WTC11 (cell line): ENCODE measurements at regions not wholly inside any gene's neighbourhood (a gene's known extent, or its start where the extent isn't known, plus 50 kb on each side); places are given as distances from the start of the nearest gene placed in this dataset.

Source experiments
- ATAC-seq: fragments of 200-7000 bp; cut with Tn5 transposase; 2 replicates; pipeline ENCODE4 v1.10.0; 2021; ENCODE audit warnings: mild to moderate bottlenecking, moderate library complexity
- CTCF ChIA-PET: fragments of 300-600 bp; sonication (Branson Sonifier 250); formaldehyde crosslinking; loops from one replicate; lab custom pipeline; 2021; ENCODE audit warnings: antibody characterized with exemption; lab: Charles Lee
- POLR2A ChIA-PET: fragments of 350-600 bp; sonication (Branson Sonifier 250); formaldehyde crosslinking; loops from one replicate; lab custom pipeline; 2021; ENCODE audit warnings: antibody characterized with exemption; lab: Charles Lee
- DNase-seq: peaks from one replicate; pipeline ENCODE4 v3.0.0; 2021; ENCODE audit warnings: low spot score
- H3K27ac Mint-ChIP-seq: 2 replicates; pipeline ENCODE4 v1.8.0; 2021; ENCODE audit warnings: mixed read lengths
- H3K27me3 Mint-ChIP-seq: 2 replicates; pipeline ENCODE4 v1.8.0; 2021; ENCODE audit warnings: low read depth, mild to moderate bottlenecking, moderate library complexity, mixed read lengths
- H3K36me3 Mint-ChIP-seq: 2 replicates; pipeline ENCODE4 v1.8.0; 2021; ENCODE audit warnings: mixed read lengths
- H3K4me1 Mint-ChIP-seq: 2 replicates; pipeline ENCODE4 v1.8.0; 2022; ENCODE audit warnings: mixed read lengths
- H3K4me3 Mint-ChIP-seq: 2 replicates; pipeline ENCODE4 v1.8.0; 2021; ENCODE audit warnings: mild to moderate bottlenecking, moderate library complexity, mixed read lengths
- H3K9me3 Mint-ChIP-seq: 2 replicates; pipeline ENCODE4 v1.8.0; 2021; ENCODE audit warnings: mixed read lengths
- ATF1 ChIP-seq: sonication (generic); formaldehyde crosslinking; IDR thresholded peaks from 2 replicates; pipeline ENCODE4 v1.8.1; 2023; ENCODE audit warnings: mild to moderate bottlenecking, moderate library complexity, missing genetic modification reagents
- CREM ChIP-seq: sonication (generic); formaldehyde crosslinking; IDR thresholded peaks from 2 replicates; pipeline ENCODE4 v1.8.1; 2022; ENCODE audit warnings: mild to moderate bottlenecking, missing genetic modification reagents, moderate library complexity
- EMX1 ChIP-seq: fragments of 250-450 bp; sonication (Bioruptor Pico); IDR thresholded peaks from 2 replicates; pipeline ENCODE4 v1.8.0; 2021; ENCODE audit warnings: mild to moderate bottlenecking
- ETV6 ChIP-seq: sonication (generic); formaldehyde crosslinking; IDR thresholded peaks from 2 replicates; pipeline ENCODE4 v1.8.1; 2022; ENCODE audit warnings: mild to moderate bottlenecking, missing genetic modification reagents
- GRHL2 ChIP-seq: fragments of 250-450 bp; sonication (Bioruptor Pico); IDR thresholded peaks from 2 replicates; pipeline ENCODE4 v1.8.0; 2022; ENCODE audit warnings: mild to moderate bottlenecking, moderate library complexity; ENCODE audit not compliant: insufficient replicate concordance, severe bottlenecking
- HMGA2 ChIP-seq: fragments of 250-450 bp; sonication (Bioruptor Pico); IDR thresholded peaks from 2 replicates; pipeline ENCODE4 v1.4.0; 2021; ENCODE audit warnings: mild to moderate bottlenecking, moderate library complexity
- JUN ChIP-seq: sonication (generic); formaldehyde crosslinking; IDR thresholded peaks from 2 replicates; pipeline ENCODE4 v1.8.0; 2023; ENCODE audit warnings: mild to moderate bottlenecking, missing genetic modification reagents
- MYBL2 ChIP-seq: sonication (generic); formaldehyde crosslinking; IDR thresholded peaks from 2 replicates; pipeline ENCODE4 v1.8.1; 2023; ENCODE audit warnings: mild to moderate bottlenecking, moderate library complexity, missing genetic modification reagents
- NFE2L1 ChIP-seq: sonication (generic); formaldehyde crosslinking; IDR thresholded peaks from 2 replicates; pipeline ENCODE4 v1.8.1; 2023; ENCODE audit warnings: missing genetic modification reagents
- NR3C1 ChIP-seq: sonication (generic); formaldehyde crosslinking; conservative IDR thresholded peaks from 2 replicates; pipeline ENCODE4 v1.8.1; 2023; ENCODE audit warnings: low read depth, mild to moderate bottlenecking, missing genetic modification reagents
- RELA ChIP-seq: sonication (generic); formaldehyde crosslinking; IDR thresholded peaks from 2 replicates; pipeline ENCODE4 v1.8.1; 2022; ENCODE audit warnings: missing genetic modification reagents, mild to moderate bottlenecking, borderline replicate concordance
- SMAD3 ChIP-seq: sonication (generic); formaldehyde crosslinking; IDR thresholded peaks from 2 replicates; pipeline ENCODE4 v1.8.0; 2022; ENCODE audit warnings: missing genetic modification reagents, mild to moderate bottlenecking, borderline replicate concordance
- SMAD4 ChIP-seq: sonication (generic); formaldehyde crosslinking; IDR thresholded peaks from 2 replicates; pipeline ENCODE4 v1.8.0; 2022; ENCODE audit warnings: mild to moderate bottlenecking, missing genetic modification reagents
- SP1 ChIP-seq: sonication (generic); formaldehyde crosslinking; conservative IDR thresholded peaks from 2 replicates; pipeline ENCODE4 v1.8.1; 2022; ENCODE audit warnings: missing genetic modification reagents
- TEAD1 ChIP-seq: sonication (generic); formaldehyde crosslinking; IDR thresholded peaks from 2 replicates; pipeline ENCODE4 v1.8.0; 2022; ENCODE audit warnings: mild to moderate bottlenecking, missing genetic modification reagents
- TEAD4 ChIP-seq: sonication (generic); formaldehyde crosslinking; IDR thresholded peaks from 2 replicates; pipeline ENCODE4 v1.8.0; 2022; ENCODE audit warnings: mild to moderate bottlenecking, missing genetic modification reagents
- ZBTB21 ChIP-seq: sonication (generic); formaldehyde crosslinking; IDR thresholded peaks from 2 replicates; pipeline ENCODE4 v1.8.1; 2023; ENCODE audit warnings: mild to moderate bottlenecking, missing genetic modification reagents, borderline replicate concordance
- ZNF263 ChIP-seq: sonication (generic); formaldehyde crosslinking; IDR thresholded peaks from 2 replicates; pipeline ENCODE4 v1.8.1; 2022; ENCODE audit warnings: low read depth, mild to moderate bottlenecking, moderate library complexity, missing genetic modification reagents
- ZNF317 ChIP-seq: sonication (generic); formaldehyde crosslinking; IDR thresholded peaks from 2 replicates; pipeline ENCODE4 v1.8.1; 2023; ENCODE audit warnings: low read depth, mild to moderate bottlenecking, moderate library complexity, missing genetic modification reagents, borderline replicate concordance
- ZNF396 ChIP-seq: fragments of 250-450 bp; sonication (Bioruptor Pico); IDR thresholded peaks from 2 replicates; pipeline ENCODE4 v1.8.0; 2021; ENCODE audit warnings: mild to moderate bottlenecking, moderate library complexity, borderline replicate concordance
- TF ChIP-seq, protein P1 (sequence below): fragments of 250-450 bp; sonication (Bioruptor Pico); IDR thresholded peaks from 2 replicates; pipeline ENCODE4 v1.9.0; 2021; ENCODE audit warnings: moderate library complexity, mild to moderate bottlenecking, inconsistent platforms, borderline replicate concordance
- TF ChIP-seq, protein P2 (sequence below): sonication (generic); formaldehyde crosslinking; IDR thresholded peaks from 2 replicates; pipeline ENCODE4 v1.8.1; 2023; ENCODE audit warnings: mild to moderate bottlenecking, missing genetic modification reagents
- TF ChIP-seq, protein P3 (sequence below): sonication (generic); formaldehyde crosslinking; IDR thresholded peaks from 2 replicates; pipeline ENCODE4 v1.8.0; 2022; ENCODE audit warnings: mild to moderate bottlenecking, missing genetic modification reagents
- TF ChIP-seq, protein P4 (sequence below): sonication (generic); formaldehyde crosslinking; IDR thresholded peaks from 2 replicates; pipeline ENCODE4 v1.8.0; 2022; ENCODE audit warnings: mild to moderate bottlenecking, missing genetic modification reagents
- TF ChIP-seq, protein P5 (sequence below): sonication (generic); formaldehyde crosslinking; conservative IDR thresholded peaks from 2 replicates; pipeline ENCODE4 v1.8.1; 2022; ENCODE audit warnings: mild to moderate bottlenecking, missing genetic modification reagents
- TF ChIP-seq, protein P6 (sequence below): sonication (generic); formaldehyde crosslinking; IDR thresholded peaks from 2 replicates; pipeline ENCODE4 v1.8.1; 2023; ENCODE audit warnings: mild to moderate bottlenecking, moderate library complexity, missing genetic modification reagents

DNA sequence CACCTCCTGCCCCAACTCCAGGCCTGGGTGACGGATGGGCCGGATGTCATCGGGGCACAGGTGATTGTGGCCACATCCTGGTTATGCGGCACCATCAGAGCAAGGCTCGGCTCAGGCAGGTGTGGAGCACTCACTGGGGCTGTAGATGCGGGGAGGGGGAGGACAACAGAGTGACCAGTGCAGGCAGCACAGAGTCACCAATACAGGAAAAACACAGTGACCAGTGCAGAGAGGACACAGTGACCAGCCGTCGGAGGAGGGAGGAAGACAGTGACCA, 209.1 kb downstream of the BRD1 start:
- ATAC-seq (no peak), DNase-seq (no peak)
- H3K27me3 Mint-ChIP-seq, result peaks cover 2% of the 10 kb centered on the region; the same call in 1 of the 2 replicates
- ChIA-PET POLR2A (no interaction called here), CTCF (interaction anchor here (1.0 kb wide), 1 partner anchor 14 kb away, joined by 3 read pairs; no protein-coding TSS in a partner anchor)
- H3K36me3 Mint-ChIP-seq, result no peaks in the 10 kb centered on the region
- no peak overlapping the region for H3K4me3 Mint-ChIP-seq
- TF ChIP-seq GRHL2, result no peak
- no peak for TF ChIP-seq SMAD4 (CRISPR knock-in tag)
- TF ChIP-seq TEAD4, result no peak
- TF ChIP-seq ZBTB21 (CRISPR knock-in tag), result no peak
- TF ChIP-seq TEAD1, result no peak
- TF ChIP-seq, protein P1, sequence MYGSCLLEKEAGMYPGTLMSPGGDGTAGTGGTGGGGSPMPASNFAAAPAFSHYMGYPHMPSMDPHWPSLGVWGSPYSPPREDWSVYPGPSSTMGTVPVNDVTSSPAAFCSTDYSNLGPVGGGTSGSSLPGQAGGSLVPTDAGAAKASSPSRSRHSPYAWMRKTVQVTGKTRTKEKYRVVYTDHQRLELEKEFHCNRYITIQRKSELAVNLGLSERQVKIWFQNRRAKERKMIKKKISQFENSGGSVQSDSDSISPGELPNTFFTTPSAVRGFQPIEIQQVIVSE (CRISPR knock-in tag), result no peak
- TF ChIP-seq, protein P2, sequence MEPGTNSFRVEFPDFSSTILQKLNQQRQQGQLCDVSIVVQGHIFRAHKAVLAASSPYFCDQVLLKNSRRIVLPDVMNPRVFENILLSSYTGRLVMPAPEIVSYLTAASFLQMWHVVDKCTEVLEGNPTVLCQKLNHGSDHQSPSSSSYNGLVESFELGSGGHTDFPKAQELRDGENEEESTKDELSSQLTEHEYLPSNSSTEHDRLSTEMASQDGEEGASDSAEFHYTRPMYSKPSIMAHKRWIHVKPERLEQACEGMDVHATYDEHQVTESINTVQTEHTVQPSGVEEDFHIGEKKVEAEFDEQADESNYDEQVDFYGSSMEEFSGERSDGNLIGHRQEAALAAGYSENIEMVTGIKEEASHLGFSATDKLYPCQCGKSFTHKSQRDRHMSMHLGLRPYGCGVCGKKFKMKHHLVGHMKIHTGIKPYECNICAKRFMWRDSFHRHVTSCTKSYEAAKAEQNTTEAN, result no peak
- no peak for TF ChIP-seq SMAD3
- TF ChIP-seq NR3C1 (CRISPR knock-in tag), result no peak
- TF ChIP-seq, protein P3, sequence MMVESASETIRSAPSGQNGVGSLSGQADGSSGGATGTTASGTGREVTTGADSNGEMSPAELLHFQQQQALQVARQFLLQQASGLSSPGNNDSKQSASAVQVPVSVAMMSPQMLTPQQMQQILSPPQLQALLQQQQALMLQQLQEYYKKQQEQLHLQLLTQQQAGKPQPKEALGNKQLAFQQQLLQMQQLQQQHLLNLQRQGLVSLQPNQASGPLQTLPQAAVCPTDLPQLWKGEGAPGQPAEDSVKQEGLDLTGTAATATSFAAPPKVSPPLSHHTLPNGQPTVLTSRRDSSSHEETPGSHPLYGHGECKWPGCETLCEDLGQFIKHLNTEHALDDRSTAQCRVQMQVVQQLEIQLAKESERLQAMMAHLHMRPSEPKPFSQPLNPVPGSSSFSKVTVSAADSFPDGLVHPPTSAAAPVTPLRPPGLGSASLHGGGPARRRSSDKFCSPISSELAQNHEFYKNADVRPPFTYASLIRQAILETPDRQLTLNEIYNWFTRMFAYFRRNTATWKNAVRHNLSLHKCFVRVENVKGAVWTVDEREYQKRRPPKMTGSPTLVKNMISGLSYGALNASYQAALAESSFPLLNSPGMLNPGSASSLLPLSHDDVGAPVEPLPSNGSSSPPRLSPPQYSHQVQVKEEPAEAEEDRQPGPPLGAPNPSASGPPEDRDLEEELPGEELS (CRISPR knock-in tag), result no peak
- TF ChIP-seq JUN (CRISPR knock-in tag), result no peak
- TF ChIP-seq, protein P4, sequence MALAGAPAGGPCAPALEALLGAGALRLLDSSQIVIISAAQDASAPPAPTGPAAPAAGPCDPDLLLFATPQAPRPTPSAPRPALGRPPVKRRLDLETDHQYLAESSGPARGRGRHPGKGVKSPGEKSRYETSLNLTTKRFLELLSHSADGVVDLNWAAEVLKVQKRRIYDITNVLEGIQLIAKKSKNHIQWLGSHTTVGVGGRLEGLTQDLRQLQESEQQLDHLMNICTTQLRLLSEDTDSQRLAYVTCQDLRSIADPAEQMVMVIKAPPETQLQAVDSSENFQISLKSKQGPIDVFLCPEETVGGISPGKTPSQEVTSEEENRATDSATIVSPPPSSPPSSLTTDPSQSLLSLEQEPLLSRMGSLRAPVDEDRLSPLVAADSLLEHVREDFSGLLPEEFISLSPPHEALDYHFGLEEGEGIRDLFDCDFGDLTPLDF (CRISPR knock-in tag), result no peak
- no peak for TF ChIP-seq RELA
- TF ChIP-seq NFE2L1 (CRISPR knock-in tag), result no peak
- no peaks in the 10 kb centered on the region for H3K9me3 Mint-ChIP-seq
- H3K4me1 Mint-ChIP-seq, result no peaks in the 10 kb centered on the region
- peak overlapping the region; percentile 9; the same call in 1 of the 2 replicates for H3K27ac Mint-ChIP-seq

DNA sequence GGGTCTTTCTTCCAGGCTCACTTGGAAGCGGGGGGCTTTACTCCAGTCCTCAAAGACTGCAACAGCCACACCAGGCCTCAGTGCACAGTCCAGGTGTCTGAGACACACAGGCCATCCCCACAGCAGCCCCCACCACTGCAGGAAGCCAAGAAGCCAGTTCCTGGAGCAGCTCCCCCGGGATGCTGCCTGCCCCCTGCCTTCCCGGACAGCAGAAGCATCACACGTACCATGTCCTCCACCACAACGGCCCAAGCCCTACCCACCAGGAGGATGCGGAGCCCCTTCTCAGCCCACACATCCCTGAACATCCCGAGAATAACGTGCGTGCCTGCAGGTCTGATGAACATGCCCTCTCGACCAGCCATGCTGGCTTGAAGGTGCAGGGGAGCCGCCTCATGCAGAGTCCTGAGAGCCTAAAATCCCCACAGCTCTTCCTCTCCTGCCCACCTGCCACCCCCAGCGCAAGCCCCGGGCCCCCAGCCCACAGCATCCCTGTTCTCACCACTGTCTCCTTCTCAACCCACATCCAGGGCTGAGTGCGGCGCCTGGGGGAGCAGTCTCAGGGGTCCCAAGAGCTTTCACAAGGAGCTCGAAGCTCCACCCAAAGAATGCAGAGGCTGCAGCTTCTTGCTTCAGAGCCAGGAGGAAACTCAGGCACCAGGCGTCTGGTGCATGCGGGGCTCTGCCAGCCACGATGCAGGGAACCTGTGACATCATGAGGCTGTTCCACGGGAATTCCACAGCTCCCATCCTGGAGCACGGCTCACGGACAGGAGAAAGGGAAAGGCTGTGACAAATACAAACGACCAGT, 209.6 kb downstream of the BRD1 start:
- ChIA-PET POLR2A (no interaction called here), CTCF (interaction anchor here (1.0 kb wide), 1 partner anchor 15 kb away, joined by 3 read pairs; no protein-coding TSS in a partner anchor)
- ATAC-seq, result no peak
- Mint-ChIP-seq H3K9me3 (peaks cover 4% of the 10 kb centered on the region; the same call in 1 of the 2 replicates), H3K4me3 (no peak overlapping the region), H3K27me3 (peaks cover 2% of the 10 kb centered on the region; the same call in 1 of the 2 replicates), H3K4me1 (no peaks in the 10 kb centered on the region), H3K36me3 (no peaks in the 10 kb centered on the region), H3K27ac (peak overlapping the region; percentile 9; the same call in 1 of the 2 replicates)
- TF ChIP-seq, protein P5, sequence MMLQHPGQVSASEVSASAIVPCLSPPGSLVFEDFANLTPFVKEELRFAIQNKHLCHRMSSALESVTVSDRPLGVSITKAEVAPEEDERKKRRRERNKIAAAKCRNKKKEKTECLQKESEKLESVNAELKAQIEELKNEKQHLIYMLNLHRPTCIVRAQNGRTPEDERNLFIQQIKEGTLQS (CRISPR knock-in tag), result no peak
- TF ChIP-seq MYBL2 (CRISPR knock-in tag) (no peak), ZNF317 (CRISPR knock-in tag) (no peak), SP1 (no peak), HMGA2 (CRISPR knock-in tag) (no peak), TEAD1 (no peak), ATF1 (CRISPR knock-in tag) (no peak), TEAD4 (no peak), EMX1 (CRISPR knock-in tag) (no peak), ZNF396 (no peak), CREM (no peak), ZNF263 (no peak), ETV6 (no peak)
- TF ChIP-seq, protein P6, sequence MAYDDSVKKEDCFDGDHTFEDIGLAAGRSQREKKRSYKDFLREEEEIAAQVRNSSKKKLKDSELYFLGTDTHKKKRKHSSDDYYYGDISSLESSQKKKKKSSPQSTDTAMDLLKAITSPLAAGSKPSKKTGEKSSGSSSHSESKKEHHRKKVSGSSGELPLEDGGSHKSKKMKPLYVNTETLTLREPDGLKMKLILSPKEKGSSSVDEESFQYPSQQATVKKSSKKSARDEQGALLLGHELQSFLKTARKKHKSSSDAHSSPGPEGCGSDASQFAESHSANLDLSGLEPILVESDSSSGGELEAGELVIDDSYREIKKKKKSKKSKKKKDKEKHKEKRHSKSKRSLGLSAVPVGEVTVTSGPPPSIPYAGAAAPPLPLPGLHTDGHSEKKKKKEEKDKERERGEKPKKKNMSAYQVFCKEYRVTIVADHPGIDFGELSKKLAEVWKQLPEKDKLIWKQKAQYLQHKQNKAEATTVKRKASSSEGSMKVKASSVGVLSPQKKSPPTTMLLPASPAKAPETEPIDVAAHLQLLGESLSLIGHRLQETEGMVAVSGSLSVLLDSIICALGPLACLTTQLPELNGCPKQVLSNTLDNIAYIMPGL (CRISPR knock-in tag), result no peak
- peak; percentile 9 for DNase-seq
